ENCODE measurements at regions not wholly inside any gene's neighbourhood (a gene's known extent, or its start where the extent isn't known, plus 50 kb on each side); places are given as distances from the start of the nearest gene placed in this dataset.

- no peak for DNase-seq (ENCODE audit: low spot score)
Observed at GRCh38 chr1:5423109-5423508, 569.1 kb downstream of the NPHP4 start.

DNA sequence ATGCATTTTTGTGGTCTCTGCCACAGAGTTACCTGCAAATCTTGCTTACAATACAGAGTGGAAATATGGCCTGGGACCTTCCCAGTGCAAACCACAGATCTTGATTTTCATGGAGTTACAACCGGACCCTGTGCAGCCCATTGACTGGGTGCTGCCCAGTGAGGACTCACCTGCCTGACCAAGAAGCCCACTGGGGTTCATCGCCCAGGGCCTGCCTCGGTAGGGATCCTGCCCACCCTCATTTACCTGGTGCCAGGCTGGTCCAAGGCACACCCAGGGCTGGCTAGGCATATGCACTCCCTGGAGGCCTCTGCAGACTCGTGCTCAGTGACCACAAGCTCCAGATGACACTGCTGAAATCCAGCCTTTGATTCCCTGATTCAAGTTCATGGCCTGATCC, 572.7 kb downstream of the NPHP4 start:
- DNase-seq (ENCODE audit: low spot score): no peak

DNA sequence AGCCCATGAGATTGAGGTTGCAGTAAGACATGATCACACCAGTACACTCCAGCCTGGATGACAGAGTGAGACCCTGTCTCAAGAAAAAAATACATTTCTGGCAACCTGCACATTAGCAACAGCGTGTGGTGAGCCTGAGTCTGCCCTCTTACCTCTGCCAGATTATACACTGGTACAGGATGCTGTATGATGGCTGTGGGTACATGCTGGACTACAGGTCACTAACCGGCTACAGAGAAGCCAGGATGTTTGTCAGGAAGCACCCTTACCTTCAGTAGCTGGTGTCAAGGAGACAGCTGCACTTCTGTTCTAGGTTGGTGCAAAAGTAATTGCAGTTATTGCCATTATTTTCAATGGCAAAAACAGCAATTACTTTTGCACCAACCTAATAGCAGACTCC, 575.7 kb downstream of the NPHP4 start:
- DNase-seq (ENCODE audit: low spot score): no peak

GRCh38 chr1:5415606-5416005, 576.6 kb downstream of the NPHP4 start:
- DNase-seq (ENCODE audit: low spot score): no peak

DNA sequence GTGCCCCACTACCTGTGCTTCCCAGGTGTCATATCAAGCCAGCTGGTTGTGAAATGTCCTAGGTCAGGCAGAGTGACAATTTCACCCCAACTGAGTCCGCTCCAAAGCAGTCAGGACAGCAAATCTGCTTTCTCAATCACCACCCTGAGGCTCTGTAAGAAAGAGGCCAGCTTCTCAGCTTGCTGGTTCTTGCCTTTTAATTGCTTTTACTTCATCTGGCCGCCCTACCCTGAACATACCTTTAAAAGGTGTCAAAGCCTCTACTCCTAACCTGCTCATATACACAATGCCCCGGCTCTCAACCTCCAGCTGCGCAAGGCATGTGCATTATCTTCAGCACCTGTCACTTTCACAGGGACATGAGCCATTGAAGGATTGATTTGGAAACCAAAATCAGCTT, 581.6 kb downstream of the NPHP4 start:
- no peak for DNase-seq (ENCODE audit: low spot score)

DNA sequence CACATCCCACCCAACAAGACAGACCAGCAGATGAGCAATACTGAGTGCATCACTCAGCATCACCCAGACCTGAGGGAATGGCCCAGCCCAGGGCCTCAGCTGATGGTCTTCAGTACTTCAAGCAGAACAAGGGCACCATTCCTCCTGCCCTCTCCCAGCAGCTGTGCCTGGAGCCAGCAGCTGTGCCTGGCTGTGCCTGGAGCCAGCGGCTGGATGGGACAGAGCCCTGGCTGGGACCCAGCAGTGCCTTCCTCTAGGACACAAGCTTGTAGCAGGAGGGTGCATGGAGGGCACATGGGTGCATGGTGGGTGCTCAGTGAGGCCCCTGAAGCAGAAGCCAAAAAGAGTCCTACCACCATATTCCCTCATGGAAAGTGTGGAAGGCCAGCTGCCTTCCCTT, 583.8 kb downstream of the NPHP4 start:
- DNase-seq (ENCODE audit: low spot score): no peak

- DNase-seq (ENCODE audit: low spot score): no peak
Observed at GRCh38 chr1:5405263-5405662, 587.0 kb downstream of the NPHP4 start.

GRCh38 chr1:5404412-5405203, 587.6 kb downstream of the NPHP4 start:
- DNase-seq (ENCODE audit: low spot score): no peak

DNA sequence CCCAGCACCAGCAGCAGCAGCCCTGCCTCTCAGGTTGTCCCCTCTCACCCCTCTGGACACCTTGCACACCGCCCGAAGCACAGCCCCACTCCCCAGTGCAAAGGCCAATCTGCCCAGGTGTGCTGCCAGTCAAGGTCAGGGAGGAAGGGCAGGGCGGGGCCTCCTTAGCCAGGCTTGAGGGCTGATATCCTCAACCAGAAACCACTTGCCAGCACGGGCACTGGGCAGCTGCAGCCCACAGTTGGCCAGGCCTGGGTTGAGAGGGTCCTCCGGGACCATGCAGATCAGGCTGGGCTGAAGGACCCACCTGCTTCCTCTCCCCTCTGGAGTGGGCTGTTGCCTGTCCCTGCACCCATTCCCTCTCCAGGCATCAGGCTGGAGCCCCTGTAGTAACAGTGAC, 588.3 kb downstream of the NPHP4 start:
- DNase-seq (ENCODE audit: low spot score): no peak

GRCh38 chr1:5402618-5403017, 589.6 kb downstream of the NPHP4 start:
- no peak for DNase-seq (ENCODE audit: low spot score)

DNA sequence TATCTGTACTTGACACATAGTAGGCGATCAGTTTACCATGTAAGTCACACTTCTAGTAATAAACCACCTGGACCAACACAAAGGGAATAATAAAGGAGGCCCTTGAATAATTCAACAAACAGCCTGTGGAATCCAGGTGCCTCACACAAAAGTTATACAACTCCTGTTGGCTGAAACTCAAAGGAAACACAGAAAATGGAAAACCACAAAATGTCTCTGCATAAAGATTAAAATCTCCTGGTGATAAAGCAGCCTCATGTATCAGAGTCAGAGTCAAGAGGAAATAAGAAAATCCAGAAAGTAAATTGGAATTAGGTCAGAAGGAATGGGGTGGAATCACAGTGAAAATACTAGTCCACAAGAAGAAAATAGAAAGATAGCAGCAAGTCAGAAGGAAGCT, 592.5 kb downstream of the NPHP4 start:
- no peak for DNase-seq (ENCODE audit: low spot score)

- no peak for DNase-seq (ENCODE audit: low spot score)
Observed at GRCh38 chr1:5396593-5396992, 595.6 kb downstream of the NPHP4 start.

GRCh38 chr1:5394111-5394510, 598.1 kb downstream of the NPHP4 start:
- no peak for DNase-seq (ENCODE audit: low spot score)

- DNase-seq (ENCODE audit: low spot score): no peak
Observed at GRCh38 chr1:5393603-5394002, 598.6 kb downstream of the NPHP4 start.

DNA sequence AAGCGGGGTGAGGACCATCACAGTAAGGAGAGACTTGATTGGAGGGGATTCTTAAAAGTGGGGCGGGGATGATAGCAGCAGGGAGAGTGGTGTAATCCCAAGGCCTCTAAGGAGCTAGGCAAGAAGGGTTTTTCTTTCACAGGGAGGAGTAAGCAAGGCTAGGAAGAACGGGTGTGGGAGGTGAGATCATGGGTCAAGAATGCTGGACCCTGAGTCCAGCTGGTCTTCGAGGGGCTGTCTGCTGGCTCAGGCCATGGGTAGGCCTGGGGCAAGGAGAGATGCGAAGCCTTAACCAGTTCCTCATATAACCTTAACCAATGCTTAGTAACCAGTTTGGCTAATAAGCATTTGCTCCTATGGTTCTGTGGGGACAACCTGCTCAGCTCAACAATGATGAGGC, 599.1 kb downstream of the NPHP4 start:
- no peak for DNase-seq (ENCODE audit: low spot score)

DNA sequence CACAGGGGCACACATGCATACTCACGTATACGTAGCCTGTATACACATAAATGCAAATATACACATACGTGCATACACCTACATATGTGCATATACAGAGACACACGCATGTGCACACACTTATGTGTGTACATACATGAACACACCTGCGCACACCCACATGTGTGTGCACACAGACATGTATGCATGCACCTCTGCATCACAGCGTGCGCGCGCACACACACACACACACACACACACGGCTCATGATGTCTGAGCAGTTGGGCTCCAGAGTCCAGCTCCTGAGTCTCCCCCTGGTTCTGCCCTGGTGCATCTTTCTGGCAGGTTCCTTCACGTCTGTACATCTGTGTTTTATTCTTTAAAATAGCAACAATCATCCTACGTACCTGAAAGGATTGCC, 600.5 kb downstream of the NPHP4 start:
- DNase-seq (ENCODE audit: low spot score): no peak

- DNase-seq (ENCODE audit: low spot score): no peak
Observed at GRCh38 chr1:5390504-5390903, 601.7 kb downstream of the NPHP4 start.

DNA sequence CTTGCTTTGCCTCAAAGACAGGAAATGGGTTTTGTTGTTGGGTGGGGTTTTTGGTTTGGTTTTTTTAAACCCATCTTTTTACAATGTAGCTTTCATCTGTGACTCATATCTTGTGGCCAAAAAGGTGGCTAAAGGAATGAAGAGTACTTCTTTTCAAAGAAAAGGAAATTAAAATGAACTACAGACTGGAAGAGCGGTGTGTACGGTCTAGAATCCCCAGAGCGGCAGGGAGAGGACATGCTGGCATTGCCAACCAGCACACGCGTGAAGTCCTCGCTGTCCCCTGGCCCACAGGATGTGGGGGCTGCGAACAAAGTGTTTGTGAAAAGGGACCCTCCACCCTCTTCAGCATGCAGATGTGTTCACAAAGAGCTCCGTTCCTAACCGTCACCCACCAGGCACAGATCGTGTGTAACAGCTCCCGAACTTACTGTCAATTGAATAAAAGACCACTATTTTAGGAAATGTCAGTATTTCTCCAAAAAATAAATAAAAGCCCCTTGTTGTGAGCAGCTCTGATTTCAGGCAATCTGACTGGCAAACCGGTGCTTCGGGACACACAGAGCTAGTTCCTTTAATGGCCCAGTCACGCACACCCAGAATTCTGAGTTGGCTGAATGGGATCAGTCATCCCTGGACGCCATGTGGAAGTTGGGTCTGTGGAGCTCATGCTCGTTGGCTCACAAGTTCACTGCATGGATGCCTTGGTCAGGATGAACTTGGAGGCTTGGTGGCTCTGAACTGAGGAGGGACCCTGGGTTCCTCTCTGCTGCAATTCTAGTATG, 602.9 kb downstream of the NPHP4 start:
- no peak for DNase-seq (ENCODE audit: low spot score)

- no peak for DNase-seq (ENCODE audit: low spot score)
Observed at GRCh38 chr1:5388622-5389021, 603.6 kb downstream of the NPHP4 start.

DNA sequence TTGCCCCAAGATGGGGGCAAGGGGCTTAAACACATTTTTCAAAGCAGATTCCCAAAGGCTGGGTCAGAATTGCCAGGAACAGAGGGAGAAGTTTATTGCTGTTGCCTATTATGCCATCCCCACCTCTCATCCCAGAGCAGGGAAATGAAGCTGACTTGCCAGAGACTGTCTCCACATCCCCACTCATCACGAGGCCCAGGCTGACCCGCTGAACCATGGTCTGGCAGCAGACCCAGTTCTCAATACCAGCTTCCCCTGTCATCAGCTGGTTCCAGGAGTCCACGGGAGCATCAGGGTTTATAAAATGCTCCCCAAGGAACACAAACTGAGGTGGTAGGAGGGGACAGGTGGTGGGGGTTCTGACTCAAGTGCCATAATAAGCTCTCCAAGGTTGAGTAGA, 605.9 kb downstream of the NPHP4 start:
- DNase-seq (ENCODE audit: low spot score): no peak

DNA sequence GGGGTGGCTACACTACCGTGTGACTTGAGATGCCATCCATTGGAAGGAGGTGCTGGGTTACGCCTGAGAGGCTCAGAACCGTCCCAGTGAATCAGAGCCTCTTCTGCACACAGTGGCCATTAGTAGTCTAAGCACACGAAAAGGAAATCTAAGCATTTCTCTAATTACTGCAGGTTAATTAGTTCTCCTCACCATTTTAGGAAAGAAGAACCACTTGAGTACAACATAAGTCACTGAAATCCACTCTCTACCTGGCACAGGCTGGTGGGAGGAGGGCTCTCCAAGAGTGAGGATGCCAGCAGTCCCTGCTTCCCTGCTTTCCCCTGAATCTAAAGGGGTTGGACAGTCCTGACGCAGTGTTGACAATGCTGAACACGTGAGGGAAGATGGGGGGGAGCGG, 606.3 kb downstream of the NPHP4 start:
- DNase-seq (ENCODE audit: low spot score): no peak

DNA sequence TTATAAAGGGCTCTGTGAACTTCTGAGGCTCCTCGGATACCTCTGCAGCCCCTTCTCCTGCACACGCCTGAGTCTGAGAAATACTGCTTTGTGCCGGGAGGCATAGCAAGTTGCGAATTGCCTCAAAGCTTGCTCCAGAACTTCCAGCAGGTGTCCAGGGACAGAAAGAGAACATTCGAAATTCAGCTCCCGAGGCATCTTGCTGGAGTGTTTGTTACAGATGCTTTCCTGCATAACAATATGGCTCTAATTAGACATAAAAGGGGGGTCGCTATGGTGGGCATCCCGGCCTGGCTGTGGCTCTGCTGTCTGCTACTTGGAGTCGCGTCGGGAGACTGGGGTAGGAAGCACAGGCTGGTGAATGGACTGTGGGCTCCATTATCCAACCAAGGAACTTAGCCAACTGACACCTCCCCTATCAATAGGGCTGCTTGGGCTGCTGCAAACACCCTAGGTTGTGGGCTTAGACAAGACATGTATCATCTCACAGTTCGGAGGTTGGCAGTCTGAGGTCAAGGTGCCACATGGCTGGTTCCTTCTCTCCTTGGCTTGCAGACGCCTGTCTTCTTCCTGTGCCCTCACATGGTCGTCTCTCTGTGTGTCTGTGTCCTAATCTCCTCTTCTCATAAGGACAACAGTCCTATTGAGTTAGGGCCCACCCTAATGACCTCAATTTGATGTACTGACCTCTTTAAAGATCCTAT, 607.0 kb downstream of the NPHP4 start:
- DNase-seq (ENCODE audit: low spot score): no peak

- DNase-seq (ENCODE audit: low spot score): no peak
Observed at GRCh38 chr1:5381491-5381890, 610.7 kb downstream of the NPHP4 start.

All from left forelimb (tissue), 1 donor.